ENCODE measurements at regions not wholly inside any gene's neighbourhood (a gene's known extent, or its start where the extent isn't known, plus 50 kb on each side); places are given as distances from the start of the nearest gene placed in this dataset.

GRCh38 chr5:158155811-158156505 lies 297.0 kb upstream of the CLINT1 start:
- Histone ChIP-seq H3K4me3 (ENCODE audit: low read length) (no peak overlapping the region), H3K4me1 (ENCODE audit: control insufficient read depth, insufficient read depth, low read length) (no peaks in the 10 kb centered on the region), H3K27ac (ENCODE audit: low read length) (no peak overlapping the region), H3K27me3 (ENCODE audit: control insufficient read depth, insufficient read depth, low read length) (no peaks in the 10 kb centered on the region), H3K9me3 (ENCODE audit: control insufficient read depth, insufficient read depth, low read length) (no peaks in the 10 kb centered on the region), H3K36me3 (ENCODE audit: control insufficient read depth, insufficient read depth, low read length) (no peaks in the 10 kb centered on the region)
- DNase-seq (ENCODE audit: low read depth, low spot score) = no peak
- no CpG with 5 or more reads among the region's 3 CpGs for whole genome bisulfite sequencing (ENCODE audit: insufficient coverage, insufficient read length)

- H3K9me3 ChIP-seq (ENCODE audit: control insufficient read depth, insufficient read depth, low read length) = no peaks in the 10 kb centered on the region
- H3K36me3 ChIP-seq (ENCODE audit: control insufficient read depth, insufficient read depth, low read length) = no peaks in the 10 kb centered on the region
- no peak for DNase-seq (ENCODE audit: low read depth, low spot score)
- H3K4me1 ChIP-seq (ENCODE audit: control insufficient read depth, insufficient read depth, low read length) = no peaks in the 10 kb centered on the region
- H3K4me3 ChIP-seq (ENCODE audit: low read length) = no peak overlapping the region
- no peak overlapping the region for H3K27ac ChIP-seq (ENCODE audit: low read length)
- no peaks in the 10 kb centered on the region for H3K27me3 ChIP-seq (ENCODE audit: control insufficient read depth, insufficient read depth, low read length)
- WGBS (ENCODE audit: insufficient coverage, insufficient read length) = no CpG with 5 or more reads among the region's 4 CpGs
These were observed 296.1 kb upstream of the CLINT1 start for GRCh38 chr5:158155067-158155466.

- H3K27ac ChIP-seq (ENCODE audit: low read length) = no peak overlapping the region
- no peaks in the 10 kb centered on the region for H3K4me1 ChIP-seq (ENCODE audit: control insufficient read depth, insufficient read depth, low read length)
- H3K27me3 ChIP-seq (ENCODE audit: control insufficient read depth, insufficient read depth, low read length) = no peaks in the 10 kb centered on the region
- no peaks in the 10 kb centered on the region for H3K9me3 ChIP-seq (ENCODE audit: control insufficient read depth, insufficient read depth, low read length)
- WGBS (ENCODE audit: insufficient coverage, insufficient read length) = no CpG with 5 or more reads among the region's 3 CpGs
- DNase-seq (ENCODE audit: low read depth, low spot score) = no peak
- no peak overlapping the region for H3K4me3 ChIP-seq (ENCODE audit: low read length)
- H3K36me3 ChIP-seq (ENCODE audit: control insufficient read depth, insufficient read depth, low read length) = no peaks in the 10 kb centered on the region
These were observed 295.5 kb upstream of the CLINT1 start for GRCh38 chr5:158154226-158155005.

GRCh38 chr5:158153508-158153907 lies 294.6 kb upstream of the CLINT1 start:
- no peaks in the 10 kb centered on the region for H3K36me3 ChIP-seq (ENCODE audit: control insufficient read depth, insufficient read depth, low read length)
- WGBS (ENCODE audit: insufficient coverage, insufficient read length) = no CpG with 5 or more reads among the region's 3 CpGs
- no peaks in the 10 kb centered on the region for H3K27me3 ChIP-seq (ENCODE audit: control insufficient read depth, insufficient read depth, low read length)
- no peaks in the 10 kb centered on the region for H3K4me1 ChIP-seq (ENCODE audit: control insufficient read depth, insufficient read depth, low read length)
- no peak overlapping the region for H3K27ac ChIP-seq (ENCODE audit: low read length)
- H3K9me3 ChIP-seq (ENCODE audit: control insufficient read depth, insufficient read depth, low read length) = no peaks in the 10 kb centered on the region
- no peak for DNase-seq (ENCODE audit: low read depth, low spot score)
- H3K4me3 ChIP-seq (ENCODE audit: low read length) = no peak overlapping the region

- WGBS (ENCODE audit: insufficient coverage, insufficient read length) = no CpG with 5 or more reads among the region's 3 CpGs
- H3K9me3 ChIP-seq (ENCODE audit: control insufficient read depth, insufficient read depth, low read length) = no peaks in the 10 kb centered on the region
- no peak overlapping the region for H3K27ac ChIP-seq (ENCODE audit: low read length)
- H3K4me1 ChIP-seq (ENCODE audit: control insufficient read depth, insufficient read depth, low read length) = no peaks in the 10 kb centered on the region
- no peaks in the 10 kb centered on the region for H3K36me3 ChIP-seq (ENCODE audit: control insufficient read depth, insufficient read depth, low read length)
- no peak overlapping the region for H3K4me3 ChIP-seq (ENCODE audit: low read length)
- no peak for DNase-seq (ENCODE audit: low read depth, low spot score)
- H3K27me3 ChIP-seq (ENCODE audit: control insufficient read depth, insufficient read depth, low read length) = no peaks in the 10 kb centered on the region
These were observed 293.2 kb upstream of the CLINT1 start for GRCh38 chr5:158152136-158152535.

GRCh38 chr5:158147227-158147626 lies 288.3 kb upstream of the CLINT1 start:
- Histone ChIP-seq H3K9me3 (ENCODE audit: control insufficient read depth, insufficient read depth, low read length) (no peaks in the 10 kb centered on the region), H3K4me3 (ENCODE audit: low read length) (no peak overlapping the region), H3K27ac (ENCODE audit: low read length) (no peak overlapping the region), H3K27me3 (ENCODE audit: control insufficient read depth, insufficient read depth, low read length) (no peaks in the 10 kb centered on the region), H3K4me1 (ENCODE audit: control insufficient read depth, insufficient read depth, low read length) (no peaks in the 10 kb centered on the region), H3K36me3 (ENCODE audit: control insufficient read depth, insufficient read depth, low read length) (no peaks in the 10 kb centered on the region)
- WGBS (ENCODE audit: insufficient coverage, insufficient read length) = no CpG with 5 or more reads among the region's 1 CpG
- no peak for DNase-seq (ENCODE audit: low read depth, low spot score)

- H3K4me1 ChIP-seq (ENCODE audit: control insufficient read depth, insufficient read depth, low read length) = no peaks in the 10 kb centered on the region
- WGBS (ENCODE audit: insufficient coverage, insufficient read length) = no CpG with 5 or more reads among the region's 4 CpGs
- no peak overlapping the region for H3K27ac ChIP-seq (ENCODE audit: low read length)
These were observed 286.9 kb upstream of the CLINT1 start for GRCh38 chr5:158145827-158146226.

GRCh38 chr5:158143081-158143480 lies 284.1 kb upstream of the CLINT1 start:
- no peaks in the 10 kb centered on the region for H3K9me3 ChIP-seq (ENCODE audit: control insufficient read depth, insufficient read depth, low read length)
- no peak overlapping the region for H3K27ac ChIP-seq (ENCODE audit: low read length)
- H3K4me3 ChIP-seq (ENCODE audit: low read length) = no peak overlapping the region
- H3K4me1 ChIP-seq (ENCODE audit: control insufficient read depth, insufficient read depth, low read length) = no peaks in the 10 kb centered on the region
- H3K36me3 ChIP-seq (ENCODE audit: control insufficient read depth, insufficient read depth, low read length) = no peaks in the 10 kb centered on the region
- H3K27me3 ChIP-seq (ENCODE audit: control insufficient read depth, insufficient read depth, low read length) = no peaks in the 10 kb centered on the region
- WGBS (ENCODE audit: insufficient coverage, insufficient read length) = no CpG with 5 or more reads among the region's 3 CpGs
- no peak for DNase-seq (ENCODE audit: low read depth, low spot score)

More at GRCh38 chr5:158145827-158146226, 286.9 kb upstream of the CLINT1 start:
- no peak overlapping the region for H3K4me3 ChIP-seq (ENCODE audit: low read length)
- H3K27me3 ChIP-seq (ENCODE audit: control insufficient read depth, insufficient read depth, low read length) = no peaks in the 10 kb centered on the region
- no peaks in the 10 kb centered on the region for H3K36me3 ChIP-seq (ENCODE audit: control insufficient read depth, insufficient read depth, low read length)
- no peaks in the 10 kb centered on the region for H3K9me3 ChIP-seq (ENCODE audit: control insufficient read depth, insufficient read depth, low read length)
- no peak for DNase-seq (ENCODE audit: low read depth, low spot score)

GRCh38 chr5:158142156-158142555 lies 283.2 kb upstream of the CLINT1 start:
- Histone ChIP-seq H3K36me3 (ENCODE audit: control insufficient read depth, insufficient read depth, low read length) (no peaks in the 10 kb centered on the region), H3K4me1 (ENCODE audit: control insufficient read depth, insufficient read depth, low read length) (no peaks in the 10 kb centered on the region), H3K4me3 (ENCODE audit: low read length) (no peak overlapping the region), H3K9me3 (ENCODE audit: control insufficient read depth, insufficient read depth, low read length) (no peaks in the 10 kb centered on the region), H3K27me3 (ENCODE audit: control insufficient read depth, insufficient read depth, low read length) (no peaks in the 10 kb centered on the region), H3K27ac (ENCODE audit: low read length) (no peak overlapping the region)
- no peak for DNase-seq (ENCODE audit: low read depth, low spot score)
- no CpG with 5 or more reads among the region's 3 CpGs for WGBS (ENCODE audit: insufficient coverage, insufficient read length)

GRCh38 chr5:158140120-158140731 lies 281.3 kb upstream of the CLINT1 start:
- H3K27ac ChIP-seq (ENCODE audit: low read length) = no peak overlapping the region
- H3K9me3 ChIP-seq (ENCODE audit: control insufficient read depth, insufficient read depth, low read length) = no peaks in the 10 kb centered on the region
- no peak overlapping the region for H3K4me3 ChIP-seq (ENCODE audit: low read length)
- no CpG with 5 or more reads among the region's 4 CpGs for WGBS (ENCODE audit: insufficient coverage, insufficient read length)
- H3K27me3 ChIP-seq (ENCODE audit: control insufficient read depth, insufficient read depth, low read length) = no peaks in the 10 kb centered on the region
- H3K36me3 ChIP-seq (ENCODE audit: control insufficient read depth, insufficient read depth, low read length) = no peaks in the 10 kb centered on the region
- H3K4me1 ChIP-seq (ENCODE audit: control insufficient read depth, insufficient read depth, low read length) = no peaks in the 10 kb centered on the region
- DNase-seq (ENCODE audit: low read depth, low spot score) = no peak

Data from iPS DF 6.9 (cell line).